Middle frontal gyrus (tissue), 1 donor: ENCODE measurements at regions not wholly inside any gene's neighbourhood (a gene's known extent, or its start where the extent isn't known, plus 50 kb on each side); places are given as distances from the start of the nearest gene placed in this dataset.

Source experiments
- DNase-seq: peaks from one replicate; pipeline ENCODE4 v3.0.0-alpha.2; 2015; ENCODE audit warnings: low spot score; ENCODE audit errors: extremely low spot score

DNA sequence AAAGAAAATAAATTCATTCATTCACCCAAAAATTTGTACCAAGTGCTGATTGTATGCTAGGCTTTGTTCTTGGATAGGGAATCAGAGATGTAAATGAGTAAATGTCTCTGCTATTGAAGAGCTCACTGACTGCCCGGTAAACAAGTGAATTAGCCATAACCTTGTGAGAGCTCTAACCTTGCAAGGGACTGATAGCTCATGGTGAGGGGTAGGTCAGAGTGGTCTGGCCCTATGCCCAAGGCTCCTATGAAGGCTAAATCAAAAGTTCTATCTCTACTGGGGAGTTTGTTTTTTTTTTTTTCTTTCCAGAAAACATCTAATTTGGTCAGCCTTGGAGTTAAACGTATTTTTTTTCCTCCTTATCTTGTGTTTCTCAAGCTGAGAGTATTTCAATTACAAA is 172.8 kb upstream of the CDH11 start:
- DNase-seq = no peak

DNA sequence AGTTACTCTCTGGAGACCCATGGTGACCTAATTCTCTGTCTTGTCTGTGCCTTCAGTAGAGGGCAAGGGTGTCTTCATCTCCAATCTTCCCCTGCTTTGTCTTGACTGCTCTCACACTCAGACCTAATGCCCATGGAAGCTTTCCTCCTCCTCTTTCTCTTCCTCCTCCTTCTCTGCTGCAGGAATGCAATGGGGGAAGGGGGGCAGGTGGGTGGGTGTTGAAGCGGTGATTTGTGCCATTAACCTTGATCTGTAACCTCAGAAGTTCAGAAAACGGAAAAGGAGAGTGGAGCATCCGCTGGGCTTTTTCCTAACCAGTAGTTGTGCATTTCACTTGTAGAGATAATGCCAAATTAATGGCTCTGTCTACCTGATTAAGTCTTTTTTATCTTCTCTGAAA is 172.3 kb upstream of the CDH11 start:
- DNase-seq = no peak

DNA sequence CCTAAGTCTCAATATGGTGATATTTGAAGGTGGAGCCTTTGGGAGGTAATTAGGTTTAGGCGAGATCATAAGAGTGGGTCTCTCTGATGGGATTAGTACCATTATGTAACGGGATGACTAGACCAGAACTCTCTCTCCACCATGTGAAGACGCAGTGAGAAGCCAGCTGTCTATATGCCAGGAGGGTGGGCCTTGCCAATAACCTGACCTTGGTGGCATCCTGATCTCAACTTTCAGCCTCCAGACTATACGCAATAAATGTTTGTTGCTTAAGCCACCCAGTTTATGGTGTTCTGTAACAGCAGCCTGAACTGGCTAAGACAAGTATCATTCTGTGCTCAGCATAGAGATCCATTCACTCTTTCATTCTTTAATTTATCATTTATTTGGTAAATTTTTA is 167.2 kb upstream of the CDH11 start:
- DNase-seq = no peak

DNA sequence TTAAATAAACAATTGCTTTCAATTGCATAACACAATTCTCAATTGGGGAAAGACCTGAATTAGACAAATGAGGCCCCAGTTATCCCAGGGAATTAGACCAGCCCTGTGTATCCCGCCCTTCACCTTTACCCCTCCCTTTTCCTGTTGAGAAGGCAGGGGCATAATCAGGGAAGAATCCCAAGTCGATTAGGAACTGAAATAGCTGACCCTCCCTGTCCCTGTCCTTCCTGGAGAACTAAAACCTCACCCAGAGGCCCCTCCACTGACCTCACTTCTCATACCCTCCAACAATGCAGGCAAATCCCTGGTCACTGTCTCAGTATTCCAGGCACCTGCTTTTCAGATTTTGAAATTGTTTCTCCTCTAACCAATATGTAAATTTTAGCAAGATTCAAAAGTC is 165.4 kb upstream of the CDH11 start:
- DNase-seq = no peak

DNA sequence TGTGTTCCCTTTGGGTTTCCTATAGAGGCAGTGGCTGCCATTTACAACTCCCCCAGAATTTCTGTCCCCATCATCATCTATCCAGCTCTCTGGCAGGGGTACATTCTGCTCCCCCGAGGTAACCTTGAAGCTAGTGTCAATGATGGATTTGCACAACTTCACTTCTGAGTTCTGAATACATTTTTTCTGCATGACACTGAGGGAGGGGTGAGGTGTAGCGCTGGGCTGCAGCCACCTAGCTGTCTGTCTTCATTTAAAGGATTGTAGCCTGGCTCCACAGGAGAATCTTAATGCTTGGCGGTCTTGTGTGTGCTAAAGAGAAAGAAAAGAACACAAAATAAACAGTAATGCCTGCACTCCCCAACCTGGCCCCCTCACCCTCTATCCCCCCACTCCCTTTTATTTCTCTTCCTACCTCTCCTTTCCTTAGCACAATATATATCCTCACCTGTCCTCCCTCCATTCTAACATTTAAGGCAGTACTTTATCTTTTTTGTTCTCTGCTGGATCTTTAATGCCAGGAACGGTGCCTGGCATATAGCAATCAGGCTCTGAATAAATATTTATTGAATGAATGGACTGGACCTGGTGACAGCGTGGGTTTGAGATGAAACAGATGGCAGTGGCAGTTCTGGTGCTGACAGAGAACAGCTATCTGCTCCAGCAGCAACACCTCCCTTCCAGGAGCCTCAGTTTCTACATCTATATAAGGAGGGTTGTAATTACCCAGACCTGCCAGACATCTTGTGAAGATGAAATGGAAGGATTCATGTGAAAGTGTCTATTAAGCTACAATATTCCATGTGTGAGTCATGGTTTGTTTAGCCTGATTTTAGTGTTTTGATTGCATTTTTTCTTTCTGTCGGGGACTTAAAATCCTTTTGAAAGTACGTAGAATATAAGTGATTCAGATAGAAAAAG is 163.5 kb upstream of the CDH11 start:
- no peak for DNase-seq

DNA sequence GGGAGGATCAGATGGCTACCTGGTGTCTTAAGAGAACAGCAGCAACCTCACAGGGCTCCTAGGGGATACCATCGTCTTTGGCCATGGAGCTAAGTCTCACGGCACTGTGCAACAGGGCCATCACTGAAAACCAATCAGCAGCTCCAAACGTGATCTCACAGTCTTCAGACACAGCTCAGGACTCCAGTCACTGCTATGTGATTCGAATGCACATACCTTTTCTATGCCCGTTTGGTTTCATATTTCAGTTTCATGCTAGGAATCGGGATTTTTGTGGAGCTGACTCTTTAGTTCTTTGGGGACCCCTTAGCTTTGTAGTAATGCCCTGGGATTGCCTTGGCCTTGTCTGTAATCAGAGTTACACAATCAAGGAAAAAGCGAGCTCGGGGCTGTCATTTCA is 162.8 kb upstream of the CDH11 start:
- no peak for DNase-seq

DNA sequence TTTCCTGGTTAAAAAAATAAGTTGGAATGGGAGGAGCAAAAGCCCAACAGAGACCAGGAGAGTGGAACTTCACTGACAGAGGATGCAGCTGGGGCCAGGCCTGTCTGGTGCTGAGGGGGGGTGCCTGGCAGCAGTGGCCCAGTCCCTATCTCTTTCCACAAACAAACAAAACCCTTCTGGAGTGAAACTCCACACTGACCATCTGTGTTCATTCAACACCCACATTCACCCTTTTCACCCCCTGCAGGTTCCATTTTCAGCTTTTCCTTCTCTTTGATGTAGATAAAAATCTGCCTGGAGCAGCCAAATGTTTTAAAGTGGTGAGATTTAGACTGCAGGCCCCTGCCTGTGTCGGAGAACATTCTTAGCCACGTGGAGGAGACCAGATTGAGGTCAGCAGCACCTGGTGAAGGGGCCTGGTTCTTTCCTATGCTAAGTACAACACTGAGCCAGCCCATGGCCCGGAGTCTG is 161.4 kb upstream of the CDH11 start:
- DNase-seq = no peak

DNA sequence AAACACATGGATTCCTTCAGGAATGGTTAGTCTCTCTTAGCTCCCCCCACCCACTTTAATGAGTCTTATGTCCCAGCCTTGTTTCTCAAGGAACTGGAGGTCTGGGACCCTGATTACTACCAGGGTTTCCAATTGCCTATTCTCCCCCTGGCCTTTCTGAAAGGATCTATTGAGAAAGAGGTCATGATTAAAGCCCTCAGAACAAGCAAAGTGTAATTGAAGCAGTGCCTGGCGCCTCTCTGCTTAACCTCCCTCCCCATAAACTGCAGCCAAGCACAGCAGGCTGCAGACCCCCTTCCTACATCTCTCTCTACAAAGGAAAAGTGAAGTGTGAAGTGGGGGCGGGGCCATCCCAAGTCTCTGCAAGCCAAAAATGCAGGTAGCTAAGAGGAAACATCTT is 159.7 kb upstream of the CDH11 start:
- no peak for DNase-seq

DNA sequence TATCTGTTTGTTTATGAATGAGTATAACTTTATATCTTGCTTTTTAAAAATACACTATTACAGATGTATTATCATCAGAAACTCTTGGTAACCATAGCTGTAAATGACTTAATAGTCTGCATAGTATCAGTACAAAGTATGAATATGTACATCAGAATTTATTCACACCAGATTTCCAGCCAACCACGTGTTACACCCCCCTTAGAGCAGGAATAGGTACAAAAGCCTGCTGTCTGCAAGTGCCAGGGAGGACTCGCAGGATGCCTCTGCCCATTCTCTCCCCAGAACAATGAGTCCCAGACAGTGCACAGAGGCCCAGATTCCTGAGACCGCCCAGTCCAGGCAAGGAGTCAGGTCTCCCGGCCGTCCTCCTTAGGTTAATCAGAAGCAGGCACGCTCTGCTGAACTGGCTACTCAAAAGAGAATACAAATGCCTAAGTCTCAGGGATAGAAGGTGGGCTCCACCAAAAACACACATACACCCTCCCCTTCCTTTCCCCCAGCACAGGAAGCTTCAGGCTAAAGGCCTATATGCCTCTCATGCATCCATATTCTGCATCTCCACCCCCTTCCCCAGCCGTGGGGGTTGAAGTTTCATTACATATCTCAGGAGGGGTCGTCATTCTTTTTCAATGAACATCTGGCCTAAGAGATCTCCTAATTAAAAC is 159.1 kb upstream of the CDH11 start:
- DNase-seq = no peak

DNA sequence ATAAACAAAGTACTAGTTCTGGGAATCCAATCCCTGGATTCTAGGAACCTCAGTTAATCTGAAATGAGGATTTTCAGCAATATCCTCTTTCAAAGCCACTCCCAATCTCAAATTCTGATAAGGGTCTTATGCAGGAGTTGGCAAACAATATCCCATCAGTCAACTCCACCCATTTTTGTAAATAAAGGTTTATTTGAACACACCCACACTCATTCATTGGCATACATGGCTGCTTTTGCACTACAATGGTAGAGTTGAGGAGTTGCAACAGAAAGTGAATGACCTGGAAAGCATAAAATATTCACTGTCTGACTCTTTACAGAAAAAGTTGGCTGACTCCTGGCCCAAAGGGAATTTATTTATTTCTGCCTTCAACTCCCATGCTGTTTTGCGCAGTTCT is 157.7 kb upstream of the CDH11 start:
- DNase-seq = no peak

DNA sequence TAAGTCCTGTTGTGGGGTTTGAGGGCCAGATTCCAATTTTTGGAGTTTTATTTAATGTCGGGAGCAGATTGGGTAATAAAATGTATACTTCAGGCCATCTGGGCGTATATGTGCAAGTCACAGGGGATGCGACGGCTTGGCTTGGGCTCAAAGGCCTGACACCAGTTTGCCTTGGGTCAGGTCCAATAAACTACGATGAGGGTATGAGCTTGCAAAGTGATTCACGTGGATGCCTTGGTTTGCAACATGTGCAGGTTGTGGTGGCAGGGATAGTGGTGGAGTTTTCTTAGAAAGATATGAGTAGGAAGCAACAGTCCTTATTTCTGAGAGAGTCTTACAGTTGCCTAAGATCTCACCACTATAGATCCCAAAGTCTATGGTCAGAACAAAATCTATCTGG is 157.0 kb upstream of the CDH11 start:
- no peak for DNase-seq

DNA sequence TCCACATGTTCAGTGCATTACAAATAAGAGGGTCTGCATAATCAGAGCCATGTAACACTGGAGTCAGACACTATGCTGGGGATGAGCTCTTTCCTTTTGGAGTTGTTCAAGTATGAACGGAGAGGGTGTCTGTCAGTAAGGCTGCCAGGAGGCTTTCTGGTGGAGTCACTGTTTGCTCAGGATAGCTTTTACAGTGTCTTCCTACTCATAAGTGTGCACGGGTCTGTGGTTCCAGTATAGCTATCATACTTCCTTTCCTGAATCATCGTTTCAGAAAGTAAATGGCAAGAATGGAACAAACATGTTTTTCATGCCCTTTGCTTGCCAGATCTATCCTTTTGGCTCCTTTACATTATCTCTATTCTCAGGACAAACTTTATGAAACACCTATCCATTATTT is 152.7 kb upstream of the CDH11 start:
- no peak for DNase-seq

DNA sequence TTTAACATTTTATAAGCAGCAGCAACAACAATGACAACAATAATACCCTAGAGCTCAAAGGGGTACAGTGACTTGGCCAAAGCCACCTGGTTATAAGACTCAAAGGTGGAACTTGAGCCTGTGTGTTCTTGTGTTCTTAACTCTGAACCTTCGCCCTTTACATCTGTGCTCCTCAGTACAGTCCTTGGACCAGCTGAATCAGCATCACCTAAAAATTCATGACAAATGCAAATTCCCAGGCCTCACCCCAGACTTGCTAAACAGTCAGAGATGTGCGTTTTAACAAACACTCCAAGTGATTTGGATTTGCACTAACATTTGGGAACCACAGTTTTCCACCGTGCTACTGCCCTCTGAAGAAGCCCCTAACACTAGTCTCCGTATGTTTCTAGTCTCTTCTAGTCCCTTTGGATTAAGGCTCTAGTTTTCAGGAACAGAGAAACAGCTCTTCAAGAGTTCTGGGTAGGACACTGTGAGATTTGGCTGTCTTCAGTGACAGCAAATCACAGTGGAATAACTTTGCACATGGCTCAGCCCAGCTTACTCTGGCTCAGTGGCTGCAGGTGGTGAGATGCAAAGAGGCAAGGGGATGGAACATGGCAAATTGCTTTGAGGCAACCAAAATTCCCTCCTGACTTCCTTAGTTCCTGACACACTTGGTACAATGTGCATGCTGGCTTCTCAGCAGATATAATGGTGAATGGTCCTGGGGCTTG is 151.0 kb upstream of the CDH11 start:
- DNase-seq = no peak

DNA sequence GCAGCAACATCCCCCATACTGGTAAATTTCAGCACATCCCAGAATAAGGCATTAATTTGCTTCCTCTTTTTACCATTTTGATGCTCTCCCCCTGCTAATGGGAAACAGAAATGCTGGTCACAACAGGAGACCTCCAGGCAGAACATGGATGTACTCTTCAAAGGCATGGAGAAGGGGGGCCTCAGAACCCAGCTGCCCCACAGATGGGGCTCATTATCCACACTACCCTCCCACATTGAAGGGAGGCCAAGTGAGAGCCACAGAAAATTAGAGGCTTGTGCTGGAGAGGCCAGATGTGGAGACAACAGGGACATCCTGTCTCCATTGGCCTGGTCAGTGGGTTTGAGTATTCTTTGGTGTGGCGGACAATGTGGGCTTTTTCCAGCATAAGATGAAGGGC is 150.1 kb upstream of the CDH11 start:
- DNase-seq = no peak

DNA sequence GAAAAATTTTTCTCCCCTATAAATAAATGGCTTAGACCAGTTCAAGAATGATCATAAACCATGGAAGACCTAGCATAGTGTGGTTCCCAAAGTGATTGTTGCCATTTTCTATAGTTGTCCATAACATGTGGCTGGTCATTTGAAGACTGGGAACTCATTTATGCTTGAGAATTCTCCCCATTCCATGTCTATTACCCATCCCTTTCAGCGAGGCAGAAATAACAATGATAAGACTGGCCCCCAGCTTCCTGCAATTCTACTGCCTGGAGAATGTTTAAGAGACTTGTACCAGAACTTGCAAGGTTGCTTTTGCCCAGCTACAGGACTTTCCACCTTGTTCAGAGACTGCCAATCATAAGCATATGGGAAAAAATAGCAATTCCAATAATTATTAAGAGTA is 146.5 kb upstream of the CDH11 start:
- no peak for DNase-seq

DNA sequence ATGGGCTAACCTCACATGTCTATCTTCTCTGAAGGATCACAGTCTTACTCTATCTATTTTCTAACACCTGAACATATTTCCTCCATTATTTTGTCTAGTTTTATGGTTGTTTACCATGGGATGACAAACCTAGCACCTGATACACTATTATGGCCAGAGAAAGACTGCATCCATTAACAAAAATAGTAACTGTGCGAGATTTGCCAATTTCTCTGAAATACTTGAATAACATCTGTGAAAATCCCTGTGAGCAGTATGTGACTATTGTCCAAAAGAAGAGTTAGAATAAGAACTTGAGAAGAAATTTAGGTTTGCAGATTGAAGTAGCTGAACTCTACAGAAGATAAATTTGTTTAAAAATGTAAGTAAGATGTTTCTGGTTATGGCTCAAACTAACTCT is 142.0 kb upstream of the CDH11 start:
- no peak for DNase-seq

DNA sequence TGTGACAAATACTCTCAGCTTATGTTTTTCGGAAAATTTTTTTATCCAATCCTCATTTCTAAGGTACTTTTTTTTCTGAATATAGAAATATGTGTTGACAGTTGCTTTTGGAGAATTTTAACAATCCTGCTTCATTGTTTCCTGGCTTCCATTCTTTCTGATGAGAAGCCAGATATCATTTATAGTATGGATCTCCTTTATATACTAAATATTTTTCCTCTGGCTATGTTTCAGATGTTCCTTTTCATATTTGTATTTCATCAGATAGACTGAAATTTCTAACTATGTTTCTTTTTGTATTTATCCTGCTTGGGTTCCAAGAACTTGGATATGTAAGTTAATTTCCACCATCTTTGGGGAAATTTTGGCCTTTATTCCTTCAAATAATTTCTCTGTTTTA is 138.9 kb upstream of the CDH11 start:
- no peak for DNase-seq

DNA sequence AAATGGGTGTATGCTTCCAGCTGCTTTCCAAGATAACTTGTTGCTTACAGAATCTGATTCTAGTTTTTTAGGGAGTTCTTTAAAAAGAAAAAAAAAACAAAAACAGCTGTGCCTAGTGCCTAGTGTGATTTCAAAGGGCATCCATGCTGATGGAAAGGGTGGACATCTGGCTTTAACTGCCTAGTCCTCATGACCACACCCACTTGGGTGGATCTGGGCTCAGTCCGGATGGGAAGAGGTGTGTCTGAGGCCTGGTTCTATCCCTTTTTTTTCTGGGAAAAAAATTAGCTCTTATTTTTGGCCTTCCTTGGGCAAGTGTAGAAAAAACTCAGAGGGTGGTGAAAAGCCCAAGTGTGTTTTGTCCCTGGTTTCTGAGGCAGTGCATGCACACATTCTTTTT is 132.3 kb upstream of the CDH11 start:
- DNase-seq = no peak

DNA sequence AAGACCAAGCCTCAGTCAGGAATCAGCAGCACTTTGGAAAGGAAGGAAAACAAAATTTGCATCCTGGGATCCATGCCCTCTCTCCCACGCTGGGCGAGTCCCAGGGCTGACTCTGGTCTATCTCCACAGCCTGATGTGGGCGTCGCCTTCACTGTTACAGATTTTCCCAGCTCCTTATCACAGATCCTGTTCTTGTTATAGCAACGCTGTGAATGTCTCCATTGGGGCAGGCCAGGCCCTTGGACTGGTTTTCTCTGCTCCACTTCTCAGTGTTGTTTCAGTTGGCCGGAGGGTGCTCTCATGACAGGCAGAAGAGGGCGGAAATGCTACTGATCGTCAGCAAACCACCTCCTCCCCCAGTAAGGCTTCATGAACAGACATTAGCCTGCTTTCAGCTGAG is 127.9 kb upstream of the CDH11 start:
- DNase-seq = no peak

DNA sequence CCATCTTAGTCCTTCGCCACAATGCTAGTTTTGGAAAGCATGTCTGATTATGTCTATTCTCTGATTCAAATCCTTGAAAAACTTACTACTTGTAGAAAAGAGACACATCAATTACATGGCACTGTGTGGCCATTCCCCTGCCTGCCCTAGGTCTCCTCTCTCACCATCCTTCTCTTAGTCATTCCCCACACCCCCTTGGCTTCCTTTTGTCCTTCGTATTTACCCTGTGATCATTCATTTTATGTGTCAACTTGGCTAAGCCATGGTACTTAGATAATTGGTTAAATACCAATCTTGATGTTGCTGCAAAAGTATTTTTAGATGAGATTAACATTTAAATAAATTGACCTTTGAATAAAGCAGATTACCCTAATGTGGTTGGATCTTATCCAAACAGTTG is 122.9 kb upstream of the CDH11 start:
- no peak for DNase-seq

DNA sequence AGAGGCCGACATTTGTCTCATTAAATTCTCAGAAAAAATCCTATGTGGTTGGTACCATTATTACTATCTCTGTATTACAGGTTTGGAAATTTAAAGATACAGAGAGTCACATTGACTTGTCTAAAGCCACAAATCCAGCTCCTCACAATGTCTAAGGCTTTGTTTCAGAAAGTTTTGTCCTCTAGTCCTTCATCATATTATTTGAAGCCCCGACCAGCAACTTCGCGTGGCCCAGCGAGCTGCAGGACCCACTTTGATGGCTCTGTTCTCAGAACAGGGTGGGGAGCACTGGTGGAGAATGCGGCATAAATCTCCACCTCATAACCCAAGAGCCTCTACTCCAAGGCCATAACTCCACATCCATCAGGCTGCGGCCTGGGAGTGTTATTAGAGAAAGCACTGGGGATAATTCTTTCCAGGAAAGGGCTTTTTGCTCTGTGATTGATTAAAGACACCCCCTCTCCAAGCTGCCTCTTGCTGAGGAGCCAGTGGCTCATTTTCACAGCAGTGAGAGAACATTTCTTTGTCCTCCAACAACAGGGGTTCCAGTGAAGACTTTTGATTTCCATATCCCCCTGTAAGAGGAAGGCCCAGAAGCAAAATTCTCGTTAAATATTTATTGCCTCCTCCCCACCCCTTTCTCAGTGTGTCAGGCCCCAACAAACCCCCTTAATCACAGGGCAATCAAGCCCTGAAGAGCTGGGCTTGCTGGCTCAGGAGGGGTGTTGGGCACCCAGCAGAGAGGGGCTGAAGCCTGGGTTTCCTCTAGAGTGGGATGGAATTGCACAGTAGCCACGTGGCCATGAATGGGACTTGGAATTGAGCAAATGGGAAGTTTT is 113.7 kb upstream of the CDH11 start:
- no peak for DNase-seq
